Activated CD8-positive, alpha-beta memory T cell treated with anti-CD3 and anti-CD28 coated beads, Interleukin-2, amount 10 ng/mL, durations not matched to agents 7 days and 5 days (primary cell): ENCODE measurements at regions not wholly inside any gene's neighbourhood (a gene's known extent, or its start where the extent isn't known, plus 50 kb on each side); places are given as distances from the start of the nearest gene placed in this dataset.
"Not testable (repeated sequence)": the region's sequence is repeated elsewhere in the genome, so short reads cannot be mapped to it uniquely, and the experiment has no call there.

ENCODE experiments used
- ATAC-seq: fragments of 150-1000 bp; cut with Tn5 transposase; one replicate; pipeline ENCODE4 v1.10.0; 2021; ENCODE audit warnings: moderate library complexity
- CTCF ChIA-PET: fragments of 350-600 bp; sonication (Branson Sonifier 250); formaldehyde crosslinking; loops from one replicate; lab custom pipeline; 2021; ENCODE audit warnings: antibody characterized with exemption; lab: Charles Lee
- DNase-seq: peaks from one replicate; pipeline ENCODE4 v3.0.0-alpha.2; 2020
- H3K27ac Mint-ChIP-seq: one replicate; pipeline ENCODE4 v1.8.0; 2021; ENCODE audit warnings: mild to moderate bottlenecking, mixed read lengths
- H3K27me3 Mint-ChIP-seq: one replicate; pipeline ENCODE4 v1.8.0; 2021; ENCODE audit warnings: mixed read lengths
- H3K36me3 Mint-ChIP-seq: one replicate; pipeline ENCODE4 v1.8.0; 2021; ENCODE audit warnings: mild to moderate bottlenecking, mixed read lengths
- H3K4me1 Mint-ChIP-seq: one replicate; pipeline ENCODE4 v1.8.0; 2021; ENCODE audit warnings: mixed read lengths
- H3K4me3 Mint-ChIP-seq: one replicate; pipeline ENCODE4 v1.8.0; 2021; ENCODE audit warnings: mild to moderate bottlenecking, moderate library complexity, mixed read lengths
- H3K9me3 Mint-ChIP-seq: one replicate; pipeline ENCODE4 v1.8.0; 2022; ENCODE audit warnings: low read depth, mixed read lengths

DNA sequence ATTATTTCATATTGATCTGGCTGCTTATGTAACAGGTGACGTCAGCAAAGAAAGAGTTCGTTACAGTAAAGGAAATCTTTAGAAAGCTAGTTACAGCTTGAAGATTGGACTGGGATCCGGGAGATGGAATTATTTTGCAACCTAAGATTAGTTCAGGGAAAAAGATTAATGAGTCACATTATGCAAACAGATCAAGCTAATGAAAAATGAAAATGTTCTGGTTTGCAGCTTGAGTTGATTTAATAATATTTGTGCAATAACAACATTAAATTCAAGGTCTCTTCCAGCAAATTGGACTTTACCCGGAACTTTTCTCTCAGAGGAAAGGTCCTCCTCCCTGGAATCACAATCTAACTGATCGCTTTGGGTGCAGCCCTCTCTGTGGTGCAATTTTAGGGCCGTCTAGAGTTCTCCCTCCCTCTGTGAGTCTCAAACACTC lies 119.5 kb downstream of the OTUD1 start:
- no peaks in the 10 kb centered on the region for H3K9me3 Mint-ChIP-seq
- DNase-seq, result no peak
- H3K27me3 Mint-ChIP-seq, result no peaks in the 10 kb centered on the region
- CTCF ChIA-PET, result no interaction called here
- no peak overlapping the region for H3K27ac Mint-ChIP-seq
- no peak for ATAC-seq
- no peaks in the 10 kb centered on the region for H3K36me3 Mint-ChIP-seq
- H3K4me3 Mint-ChIP-seq, result no peak overlapping the region
- no peaks in the 10 kb centered on the region for H3K4me1 Mint-ChIP-seq

DNA sequence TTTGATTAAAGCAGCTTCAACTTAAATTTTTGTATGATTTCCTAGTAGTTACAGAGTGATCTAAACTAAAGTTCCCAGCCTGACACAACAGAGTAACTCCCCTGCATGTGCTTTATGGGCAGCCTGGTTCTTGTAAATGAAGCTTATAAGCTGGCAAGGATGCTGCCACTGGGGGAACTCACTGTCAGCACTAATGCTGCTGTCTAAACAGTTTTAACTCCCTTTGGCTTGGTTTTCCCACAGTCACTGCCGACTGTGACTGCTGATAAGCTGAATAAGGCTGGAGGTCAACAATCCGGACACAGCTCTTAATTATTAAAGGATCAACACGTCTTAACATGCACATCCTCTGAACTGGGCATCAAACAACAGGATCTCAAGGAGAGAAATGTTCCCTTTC lies 130.1 kb downstream of the OTUD1 start:
- CTCF ChIA-PET, result no interaction called here
- Mint-ChIP-seq H3K27ac (no peak overlapping the region), H3K9me3 (peaks cover 17% of the 10 kb centered on the region), H3K4me1 (no peaks in the 10 kb centered on the region), H3K36me3 (peaks cover 2% of the 10 kb centered on the region), H3K4me3 (no peak overlapping the region), H3K27me3 (no peaks in the 10 kb centered on the region)
- ATAC-seq, result no peak
- no peak for DNase-seq

DNA sequence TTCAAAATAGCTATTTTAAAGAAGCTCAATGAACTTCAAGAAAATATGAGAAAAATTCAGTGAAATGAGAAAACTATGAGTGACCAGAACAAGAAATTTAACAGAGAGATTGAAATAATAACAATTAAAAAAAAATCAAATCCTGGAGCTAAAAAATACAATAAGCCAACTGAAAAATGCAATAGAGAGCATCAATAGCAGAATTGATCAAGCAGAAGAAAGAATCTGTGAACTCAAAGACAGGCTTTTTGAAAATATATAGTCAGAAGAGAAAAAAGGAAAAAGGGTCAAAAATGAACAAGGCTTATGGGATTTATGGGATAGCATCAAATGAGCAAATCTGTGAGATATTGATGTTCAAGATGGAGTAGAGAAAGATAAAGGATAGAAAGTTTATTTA lies 133.0 kb downstream of the OTUD1 start:
- no peak overlapping the region for H3K4me3 Mint-ChIP-seq
- ATAC-seq, result no peak
- H3K27me3 Mint-ChIP-seq, result no peaks in the 10 kb centered on the region
- no peak for DNase-seq
- no peak overlapping the region for H3K27ac Mint-ChIP-seq
- no peaks in the 10 kb centered on the region for H3K4me1 Mint-ChIP-seq
- peaks cover 2% of the 10 kb centered on the region for H3K36me3 Mint-ChIP-seq
- H3K9me3 Mint-ChIP-seq, result peaks cover 17% of the 10 kb centered on the region
- CTCF ChIA-PET, result no interaction called here

DNA sequence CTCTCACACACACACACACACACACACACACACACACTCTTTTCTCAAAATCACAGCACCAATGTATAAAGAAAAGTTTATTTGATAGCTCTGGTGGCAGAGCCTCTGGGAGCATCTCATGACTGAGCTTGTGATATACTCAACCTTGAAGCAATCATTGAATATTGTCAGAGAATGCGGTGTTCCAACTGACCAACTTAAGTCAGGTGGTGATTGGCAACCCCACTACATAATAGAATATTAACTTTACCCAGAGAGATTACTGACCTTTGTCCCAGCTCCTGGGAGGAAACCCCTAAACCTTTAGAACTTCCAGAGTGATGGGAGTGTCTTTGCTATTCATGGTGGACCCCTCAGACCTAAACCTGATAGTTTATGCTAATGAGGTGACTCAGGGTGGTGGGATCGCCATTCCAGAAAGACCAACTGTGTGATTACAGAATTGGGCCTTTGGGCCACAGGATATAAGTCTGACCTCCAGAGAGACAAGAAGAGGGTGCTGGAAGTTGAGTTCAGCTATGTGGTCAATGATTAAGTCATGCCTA lies 143.1 kb downstream of the OTUD1 start:
- no peaks in the 10 kb centered on the region for H3K4me1 Mint-ChIP-seq
- CTCF ChIA-PET, result interaction anchor here (1.7 kb wide), 1 partner anchor 267 kb away, joined by 5 read pairs; no protein-coding TSS in a partner anchor
- H3K9me3 Mint-ChIP-seq, result no peaks in the 10 kb centered on the region
- H3K4me3 Mint-ChIP-seq, result no peak overlapping the region
- no peak overlapping the region for H3K27ac Mint-ChIP-seq
- DNase-seq (no peak), ATAC-seq (no peak)
- no peaks in the 10 kb centered on the region for H3K27me3 Mint-ChIP-seq
- H3K36me3 Mint-ChIP-seq, result no peaks in the 10 kb centered on the region

DNA sequence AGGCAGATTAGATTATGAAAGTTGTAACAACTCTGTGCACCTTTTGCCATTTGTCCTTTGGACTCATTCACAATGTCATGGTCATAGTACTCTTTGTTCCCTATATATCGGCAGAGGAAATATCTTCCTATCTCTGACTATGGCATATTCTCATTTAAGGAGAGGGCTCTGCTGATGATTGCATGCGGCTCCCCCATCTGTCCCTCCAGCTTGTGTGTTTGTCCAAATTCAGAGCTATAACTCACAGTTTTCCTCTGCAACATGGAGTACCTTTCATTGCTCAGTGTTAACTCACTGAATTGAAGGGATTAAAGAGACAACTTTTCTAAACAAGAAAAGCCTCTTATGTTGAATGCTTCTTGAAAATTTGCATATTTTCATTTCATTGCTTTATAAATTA lies 145.5 kb downstream of the OTUD1 start:
- Mint-ChIP-seq H3K4me1 (no peaks in the 10 kb centered on the region), H3K27ac (no peak overlapping the region), H3K9me3 (no peaks in the 10 kb centered on the region), H3K36me3 (no peaks in the 10 kb centered on the region), H3K4me3 (no peak overlapping the region), H3K27me3 (no peaks in the 10 kb centered on the region)
- CTCF ChIA-PET, result no interaction called here
- ATAC-seq (no peak), DNase-seq (no peak)

DNA sequence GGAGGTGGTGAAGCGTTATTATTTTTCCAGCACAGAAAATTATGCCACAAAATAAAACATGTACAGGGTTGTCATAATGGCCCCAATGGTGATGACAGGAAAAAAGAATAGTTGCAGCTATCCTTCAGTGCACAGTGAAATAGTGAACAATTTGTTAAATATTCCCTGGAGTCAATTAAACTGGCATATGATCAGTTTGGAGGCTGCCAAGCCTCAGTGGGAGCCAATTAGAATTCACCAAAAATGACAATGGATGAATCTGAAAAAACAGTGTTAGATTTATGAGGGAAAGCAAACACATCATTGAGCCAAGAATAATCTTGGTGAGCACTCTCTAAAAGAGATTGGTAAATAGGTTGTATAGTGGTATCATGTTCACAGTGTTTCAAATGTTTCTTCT lies 146.3 kb downstream of the OTUD1 start:
- DNase-seq (no peak), ATAC-seq (no peak)
- Mint-ChIP-seq H3K4me3 (no peak overlapping the region), H3K9me3 (no peaks in the 10 kb centered on the region), H3K27me3 (no peaks in the 10 kb centered on the region), H3K27ac (no peak overlapping the region), H3K4me1 (no peaks in the 10 kb centered on the region), H3K36me3 (no peaks in the 10 kb centered on the region)
- CTCF ChIA-PET, result no interaction called here

DNA sequence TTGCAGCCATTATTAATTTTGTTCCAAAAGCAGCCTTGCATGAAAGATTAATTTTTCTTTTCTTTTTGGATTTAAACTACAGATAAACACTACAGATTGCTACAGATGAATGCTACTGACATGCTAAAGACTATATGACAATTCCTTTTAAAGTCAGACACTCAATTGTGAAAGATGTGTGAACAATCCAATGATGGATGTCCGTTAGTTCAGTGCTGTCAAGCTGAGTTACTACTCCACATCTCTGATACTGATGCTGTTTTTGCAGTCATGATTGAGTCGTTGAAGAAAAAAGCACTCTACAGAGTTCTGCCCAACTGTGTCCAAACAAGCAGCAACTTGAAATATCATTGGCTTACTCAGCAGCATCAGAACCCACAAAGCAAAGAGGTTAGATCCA lies 146.8 kb downstream of the OTUD1 start:
- no peak overlapping the region for H3K4me3 Mint-ChIP-seq
- DNase-seq (no peak), ATAC-seq (no peak)
- no peaks in the 10 kb centered on the region for H3K9me3 Mint-ChIP-seq
- H3K4me1 Mint-ChIP-seq, result no peaks in the 10 kb centered on the region
- no peaks in the 10 kb centered on the region for H3K36me3 Mint-ChIP-seq
- H3K27me3 Mint-ChIP-seq, result no peaks in the 10 kb centered on the region
- CTCF ChIA-PET, result no interaction called here
- no peak overlapping the region for H3K27ac Mint-ChIP-seq

DNA sequence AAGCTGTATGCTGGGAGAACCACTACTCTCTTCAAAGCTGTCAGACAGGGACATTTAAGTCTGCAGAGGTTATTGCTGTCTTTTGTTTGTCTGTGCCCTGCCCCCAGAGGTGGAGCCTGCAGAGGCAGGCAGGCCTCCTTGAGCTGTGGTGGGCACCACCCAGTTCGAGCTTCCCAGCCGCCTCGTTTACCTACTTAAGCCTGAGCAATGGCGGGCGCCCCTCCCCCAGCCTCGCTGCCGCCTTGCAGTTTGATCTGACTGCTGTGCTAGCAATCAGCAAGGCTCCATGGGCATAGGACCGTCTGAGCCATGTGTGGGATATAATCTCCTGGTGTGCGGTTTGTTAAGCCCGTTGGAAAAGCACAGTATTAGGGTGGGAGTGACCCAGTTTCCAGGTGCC lies 156.4 kb downstream of the OTUD1 start:
- not testable (repeated sequence) for H3K4me1 Mint-ChIP-seq

DNA sequence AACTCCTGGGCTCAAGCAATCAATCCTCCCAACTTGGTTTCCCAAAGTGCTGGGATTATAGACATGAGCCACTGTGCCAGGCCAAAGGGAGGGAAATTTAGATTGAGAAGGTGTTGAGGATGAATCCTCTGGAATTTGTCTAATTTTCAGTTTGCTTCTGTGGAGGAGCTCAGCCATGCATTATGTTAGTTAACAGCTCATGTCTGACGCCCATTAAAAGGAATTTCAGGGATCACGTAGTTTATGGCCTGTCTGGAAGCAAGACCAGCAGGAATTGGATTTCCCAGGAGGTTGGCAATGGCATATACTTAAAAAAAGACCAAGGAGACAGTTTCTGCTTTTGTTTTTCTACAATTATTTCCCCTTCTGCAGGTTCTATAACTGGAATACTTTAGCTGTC lies 165.7 kb downstream of the OTUD1 start:
- Mint-ChIP-seq H3K9me3 (no peaks in the 10 kb centered on the region), H3K4me1 (no peaks in the 10 kb centered on the region), H3K27me3 (peaks cover 3% of the 10 kb centered on the region), H3K4me3 (no peak overlapping the region), H3K36me3 (no peaks in the 10 kb centered on the region), H3K27ac (no peak overlapping the region)
- CTCF ChIA-PET, result no interaction called here
- no peak for DNase-seq
- no peak for ATAC-seq

More for the DNA sequence above, 156.4 kb downstream of the OTUD1 start:
- H3K27me3 Mint-ChIP-seq, DNase-seq, CTCF ChIA-PET, ATAC-seq, H3K9me3 Mint-ChIP-seq, H3K4me3 Mint-ChIP-seq, H3K27ac Mint-ChIP-seq, H3K36me3 Mint-ChIP-seq: not testable (repeated sequence)

DNA sequence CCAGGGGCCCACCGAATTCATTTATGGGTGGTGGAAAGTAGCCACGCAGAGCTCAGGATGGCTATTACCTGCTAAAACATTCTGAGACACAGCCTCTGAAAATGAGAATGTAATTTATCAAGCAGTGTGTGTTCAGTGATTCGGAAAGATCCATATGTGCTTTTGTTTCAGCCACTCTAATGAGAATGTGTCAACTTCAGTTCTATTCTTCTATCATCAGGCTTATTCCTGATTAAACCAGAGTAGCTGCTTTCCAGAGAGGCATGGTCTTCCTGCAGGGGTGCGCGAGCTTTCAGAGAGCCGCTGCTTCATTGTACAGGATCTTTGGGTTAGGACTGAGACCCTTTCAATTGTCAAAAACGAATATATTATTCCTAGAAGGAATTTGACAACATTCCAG lies 167.6 kb downstream of the OTUD1 start:
- Mint-ChIP-seq H3K27me3 (peaks cover 3% of the 10 kb centered on the region), H3K27ac (no peak overlapping the region), H3K9me3 (no peaks in the 10 kb centered on the region), H3K4me3 (no peak overlapping the region), H3K4me1 (no peaks in the 10 kb centered on the region), H3K36me3 (no peaks in the 10 kb centered on the region)
- CTCF ChIA-PET, result no interaction called here
- no peak for DNase-seq
- ATAC-seq, result no peak

DNA sequence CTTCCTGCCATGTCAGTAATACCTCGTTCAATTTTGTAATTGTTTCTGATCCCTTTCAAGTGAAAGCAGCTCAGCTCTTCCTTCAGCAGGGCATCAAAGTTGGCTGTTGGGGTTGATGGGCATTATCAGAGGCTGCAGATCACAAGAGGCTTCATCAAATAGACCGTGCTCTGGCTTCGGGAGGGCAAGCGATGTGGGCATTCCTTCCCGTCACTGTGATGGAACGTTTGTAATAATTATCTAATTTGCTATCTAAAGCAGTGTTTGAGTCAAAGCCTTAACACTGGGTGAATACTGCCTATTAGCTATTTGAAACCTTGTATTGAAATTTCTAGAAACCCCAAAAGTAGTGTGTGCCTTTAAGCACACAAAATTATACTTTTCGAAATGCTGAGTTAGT lies 170.1 kb downstream of the OTUD1 start:
- Mint-ChIP-seq H3K27me3 (peaks cover 3% of the 10 kb centered on the region), H3K9me3 (no peaks in the 10 kb centered on the region), H3K36me3 (no peaks in the 10 kb centered on the region), H3K4me1 (no peaks in the 10 kb centered on the region), H3K4me3 (no peak overlapping the region), H3K27ac (no peak overlapping the region)
- CTCF ChIA-PET, result no interaction called here
- no peak for ATAC-seq
- no peak for DNase-seq

DNA sequence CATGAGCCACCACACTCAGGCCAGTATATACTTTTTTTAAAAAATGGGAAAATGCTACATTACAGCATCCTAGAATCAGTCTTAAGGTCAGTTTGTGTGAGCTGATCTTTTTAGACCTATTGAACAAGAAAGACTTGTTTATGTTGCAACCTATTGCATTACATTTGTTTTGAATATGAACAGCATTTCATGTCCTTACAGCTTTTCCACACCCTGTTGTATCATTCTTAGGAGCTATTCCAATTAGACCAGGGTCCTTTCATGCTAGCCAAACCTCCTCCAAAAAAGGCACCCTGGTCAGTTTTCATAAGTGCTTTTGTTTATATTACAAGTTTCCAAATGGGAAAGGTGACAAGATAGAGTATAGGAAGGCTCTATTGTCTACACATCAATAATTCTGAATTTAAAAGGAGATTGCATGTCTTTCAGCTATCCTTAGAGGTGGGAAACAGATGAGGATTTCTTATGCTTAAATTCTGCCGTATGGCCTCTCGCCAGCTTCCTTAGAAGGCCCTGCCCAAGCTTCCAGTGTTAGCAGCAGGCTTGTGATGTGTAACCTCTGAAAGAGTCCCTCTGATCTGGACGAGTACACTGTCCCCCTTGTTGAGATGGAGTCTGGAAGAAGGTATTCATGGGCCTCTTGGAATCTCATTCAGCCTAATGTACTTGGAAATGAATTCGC lies 171.9 kb downstream of the OTUD1 start:
- H3K4me1 Mint-ChIP-seq, result no peaks in the 10 kb centered on the region
- H3K27me3 Mint-ChIP-seq, result no peaks in the 10 kb centered on the region
- H3K4me3 Mint-ChIP-seq, result no peak overlapping the region

DNA sequence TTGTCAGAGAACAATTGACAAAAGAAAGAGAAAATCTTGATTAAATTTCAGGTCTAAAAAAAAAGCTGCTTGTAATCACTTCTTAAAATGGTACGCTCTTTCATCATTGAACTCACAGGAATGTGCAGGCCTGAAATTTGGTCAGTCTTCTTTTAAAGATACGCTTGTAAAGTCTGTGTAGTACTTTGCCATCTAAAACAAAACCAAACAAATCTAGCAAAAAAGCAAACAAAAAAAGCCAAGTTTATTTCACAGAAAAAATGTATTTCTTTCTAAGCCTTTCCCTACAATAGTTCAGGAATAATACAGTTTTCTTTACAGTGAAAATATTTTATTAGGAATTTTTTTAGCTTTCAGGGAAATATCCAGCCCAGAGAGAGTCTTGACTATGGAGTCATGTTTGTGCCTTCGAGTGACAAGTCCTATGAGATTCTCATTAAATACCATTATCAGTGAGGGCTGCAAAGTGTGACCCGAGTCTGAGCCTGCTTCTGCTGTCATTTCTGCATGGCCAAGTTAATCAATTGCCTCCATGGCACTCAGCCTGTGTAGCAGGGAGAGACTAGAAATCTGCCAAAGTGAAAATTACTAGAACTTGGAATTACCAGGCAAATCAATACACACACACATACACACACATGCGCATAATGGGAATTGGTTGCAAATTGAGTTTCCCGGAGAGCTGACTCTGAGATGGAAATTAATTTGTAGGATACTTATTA lies 172.6 kb downstream of the OTUD1 start:
- Mint-ChIP-seq H3K27me3 (no peaks in the 10 kb centered on the region), H3K9me3 (no peaks in the 10 kb centered on the region), H3K4me1 (no peaks in the 10 kb centered on the region), H3K27ac (no peak overlapping the region), H3K4me3 (no peak overlapping the region), H3K36me3 (no peaks in the 10 kb centered on the region)
- DNase-seq, result no peak
- CTCF ChIA-PET, result no interaction called here
- ATAC-seq, result no peak

More for the DNA sequence above, 171.9 kb downstream of the OTUD1 start:
- H3K27ac Mint-ChIP-seq, result no peak overlapping the region
- DNase-seq (no peak), ATAC-seq (no peak)
- no peaks in the 10 kb centered on the region for H3K36me3 Mint-ChIP-seq
- CTCF ChIA-PET, result interaction anchor here (0.5 kb wide), 1 partner anchor 376 kb away, joined by 3 read pairs; no protein-coding TSS in a partner anchor
- no peaks in the 10 kb centered on the region for H3K9me3 Mint-ChIP-seq

DNA sequence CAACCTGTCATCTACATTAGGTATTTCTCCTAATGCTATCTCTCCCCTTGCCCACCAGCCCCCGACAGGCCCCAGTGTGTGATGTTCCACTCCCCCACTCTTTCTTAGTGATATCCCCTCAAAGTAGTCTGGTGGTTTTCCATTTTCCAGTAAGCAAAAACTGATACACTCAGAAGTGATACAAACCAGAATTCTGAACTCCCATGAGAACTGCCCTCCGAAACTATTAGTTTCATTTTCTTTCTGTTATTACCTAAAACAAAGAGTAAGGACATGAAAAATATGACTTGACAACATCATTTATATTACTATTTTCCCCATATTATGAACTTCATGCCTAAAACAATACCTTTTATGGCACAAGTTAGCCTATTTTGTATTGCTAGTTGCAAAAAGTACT lies 175.0 kb downstream of the OTUD1 start:
- ATAC-seq, result no peak
- DNase-seq, result no peak
- CTCF ChIA-PET, result no interaction called here
- Mint-ChIP-seq H3K9me3 (no peaks in the 10 kb centered on the region), H3K36me3 (no peaks in the 10 kb centered on the region), H3K27me3 (no peaks in the 10 kb centered on the region), H3K4me3 (no peak overlapping the region), H3K4me1 (no peaks in the 10 kb centered on the region), H3K27ac (no peak overlapping the region)
